ENCODE measurements at regions not wholly inside any gene's neighbourhood (a gene's known extent, or its start where the extent isn't known, plus 50 kb on each side); places are given as distances from the start of the nearest gene placed in this dataset.

GRCh38 chr11:45597097-45597496 is 68.3 kb downstream of the CHST1 start:
- DNase-seq: no peak

GRCh38 chr11:45596571-45596970 is 68.9 kb downstream of the CHST1 start:
- DNase-seq: no peak

- no peak for DNase-seq
Measured at GRCh38 chr11:45593992-45594391, 71.4 kb downstream of the CHST1 start.

DNA sequence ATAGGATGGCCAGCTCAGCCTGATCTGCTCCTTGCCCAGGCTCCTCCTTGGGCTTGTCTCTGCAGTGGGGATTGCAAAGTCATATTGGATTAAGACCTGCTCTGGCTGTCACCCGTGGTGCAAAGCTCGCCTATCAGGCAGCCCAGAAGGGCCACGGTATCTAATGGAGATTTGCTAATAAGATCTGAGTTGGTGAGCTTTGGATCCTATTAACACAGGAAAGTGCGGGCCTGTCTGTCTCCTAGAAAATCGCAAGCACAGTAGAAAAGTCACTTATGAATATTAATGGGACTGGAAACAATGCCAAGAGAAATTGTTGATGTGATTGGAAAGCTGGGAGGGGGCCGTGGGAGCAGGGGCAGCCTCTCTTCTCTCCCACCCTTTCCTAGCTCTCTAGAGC is 72.8 kb downstream of the CHST1 start:
- DNase-seq: no peak

GRCh38 chr11:45590743-45591142 is 74.7 kb downstream of the CHST1 start:
- no peak for DNase-seq

DNA sequence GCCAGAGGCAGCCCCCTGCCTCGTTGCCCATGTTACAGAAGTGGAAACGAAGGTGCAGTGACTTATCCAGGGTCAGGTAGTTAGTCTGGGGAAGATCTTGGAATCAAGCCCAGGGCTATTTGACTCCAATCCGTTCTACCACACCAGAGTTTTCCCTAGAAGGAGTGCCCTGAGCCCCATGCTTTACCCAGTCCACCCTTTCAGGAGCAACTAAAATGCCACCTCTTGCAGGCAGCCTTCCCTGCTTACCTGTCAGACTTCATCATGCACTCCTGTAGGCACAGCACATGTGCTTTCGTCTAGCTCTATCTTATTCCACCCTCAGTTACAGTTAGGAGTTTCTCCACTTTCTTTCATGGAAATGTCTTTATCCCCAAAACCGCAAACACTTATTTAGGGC is 80.2 kb downstream of the CHST1 start:
- no peak for DNase-seq

DNA sequence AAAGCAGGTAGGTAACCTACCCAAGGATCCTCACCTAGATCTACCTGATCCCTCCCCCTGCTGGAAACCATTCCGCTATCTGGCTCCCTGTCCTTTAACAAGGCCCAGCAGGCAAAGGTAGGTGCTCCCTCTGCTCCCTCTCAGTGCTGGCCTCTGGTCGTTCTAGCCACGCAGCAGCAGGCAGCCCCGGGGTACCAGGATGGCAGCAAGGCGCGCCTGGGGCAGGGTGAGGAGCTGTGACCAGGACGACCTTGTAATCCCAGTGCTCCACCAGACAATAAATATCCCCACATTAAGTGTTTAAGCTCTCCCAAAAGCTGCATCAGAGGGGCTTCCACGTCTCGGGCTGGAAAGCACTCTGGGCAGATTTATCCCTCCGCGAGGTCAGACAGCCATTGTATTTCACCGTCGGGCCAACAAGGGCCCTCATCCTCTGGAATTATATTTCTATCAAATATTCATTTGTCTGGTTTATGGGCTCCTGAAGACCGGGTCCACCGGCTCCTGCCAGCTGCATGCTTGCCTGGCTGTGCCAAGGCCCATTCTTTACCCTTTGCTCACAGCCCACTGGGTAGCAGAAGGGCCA is 81.3 kb downstream of the CHST1 start:
- no peak for DNase-seq

DNA sequence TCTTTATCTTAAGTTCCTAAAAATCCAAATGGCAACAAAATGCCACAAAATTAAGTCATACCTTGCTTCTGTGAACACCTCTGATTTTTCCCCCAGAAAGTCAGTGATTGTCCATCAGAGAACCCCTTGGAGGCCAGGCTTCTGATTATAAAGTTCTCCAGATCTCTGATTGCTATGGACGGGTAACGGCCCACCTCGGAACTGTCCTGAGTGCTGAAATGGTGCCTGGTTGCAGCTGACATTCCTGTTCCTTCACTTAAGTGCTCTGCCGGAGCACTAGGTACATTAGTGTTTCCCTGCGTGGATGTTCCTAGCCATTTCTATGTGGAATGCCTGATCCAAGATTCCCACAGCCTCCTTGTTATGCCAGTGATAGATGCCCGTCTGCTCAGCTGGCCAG is 85.0 kb downstream of the CHST1 start:
- no peak for DNase-seq

DNA sequence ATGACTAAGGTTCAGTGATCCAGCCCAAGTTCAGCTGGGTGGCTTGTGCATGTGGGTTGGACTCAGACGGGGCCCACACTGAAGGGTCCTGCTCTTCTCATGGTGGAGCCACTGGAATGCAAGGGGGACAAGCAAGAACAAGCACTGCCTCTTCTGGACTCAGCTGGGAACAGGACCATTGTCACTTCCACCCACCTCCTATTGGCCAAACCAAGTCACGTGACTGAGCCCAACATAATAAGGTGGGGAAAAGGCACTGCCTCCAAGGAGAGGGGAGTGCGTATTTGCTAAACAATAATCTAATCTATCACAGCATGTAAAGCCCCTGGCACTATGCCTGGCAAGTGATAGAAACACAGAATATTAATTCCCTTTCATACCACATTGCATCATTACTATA is 87.1 kb downstream of the CHST1 start:
- no peak for DNase-seq

- DNase-seq: no peak
Measured at GRCh38 chr11:45577752-45578151, 87.7 kb downstream of the CHST1 start.

GRCh38 chr11:45576461-45577215 is 88.8 kb downstream of the CHST1 start:
- no peak for DNase-seq

DNA sequence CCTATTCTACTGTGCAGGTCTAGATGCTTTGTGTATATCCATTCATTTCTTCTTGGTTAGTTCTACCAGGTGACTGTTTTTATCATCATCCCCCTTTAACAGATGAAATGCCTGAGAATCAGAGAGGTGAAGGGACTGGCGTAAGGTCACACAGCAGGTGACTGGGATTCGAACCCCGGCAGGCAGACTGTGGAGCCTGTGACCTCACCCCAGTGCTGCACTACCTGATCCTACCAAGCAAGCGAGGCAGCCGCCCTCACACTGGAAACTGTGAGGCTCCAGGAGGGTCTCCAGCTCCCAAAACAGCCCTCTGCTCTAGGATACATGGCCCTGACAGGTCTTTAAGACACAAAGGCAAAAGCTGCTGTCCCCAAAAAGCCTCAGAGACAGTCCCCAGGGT is 91.7 kb downstream of the CHST1 start:
- no peak for DNase-seq

DNA sequence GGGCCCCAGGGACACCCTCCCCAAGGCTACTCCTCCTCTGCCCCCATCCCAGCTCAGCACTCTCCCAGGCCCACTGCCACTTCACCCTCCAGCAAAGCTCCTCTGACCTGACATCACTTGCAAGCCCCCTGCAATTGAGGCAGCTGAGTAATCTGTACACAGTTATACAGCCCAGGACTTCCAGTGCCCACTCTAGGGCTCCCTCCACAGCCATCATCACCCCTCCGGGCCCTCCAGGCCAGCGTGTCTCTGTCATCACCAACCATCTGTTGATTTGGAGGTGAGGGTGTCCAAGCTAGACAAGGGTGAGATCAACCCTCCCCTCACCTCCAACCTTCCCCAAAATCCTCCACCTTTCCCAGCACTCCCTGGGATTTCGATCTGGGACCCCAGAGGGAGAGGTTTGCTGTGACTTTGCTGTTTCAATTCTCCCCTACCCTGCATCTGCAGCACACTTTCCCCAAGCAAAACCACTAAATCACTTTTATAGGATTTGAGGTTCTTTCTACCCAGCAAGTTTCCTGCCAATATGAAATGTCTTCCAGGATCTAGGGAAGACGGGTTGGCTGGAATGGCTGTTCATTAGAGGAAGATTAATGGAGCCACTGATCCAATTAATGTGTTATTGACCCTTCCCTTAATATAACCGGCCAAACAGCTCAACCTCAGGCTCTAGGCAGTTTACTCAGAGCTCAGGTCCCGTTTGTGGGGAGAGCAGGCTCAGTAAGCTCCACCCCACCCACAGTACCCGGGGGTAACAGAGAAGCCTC is 92.9 kb downstream of the CHST1 start:
- DNase-seq: no peak

DNA sequence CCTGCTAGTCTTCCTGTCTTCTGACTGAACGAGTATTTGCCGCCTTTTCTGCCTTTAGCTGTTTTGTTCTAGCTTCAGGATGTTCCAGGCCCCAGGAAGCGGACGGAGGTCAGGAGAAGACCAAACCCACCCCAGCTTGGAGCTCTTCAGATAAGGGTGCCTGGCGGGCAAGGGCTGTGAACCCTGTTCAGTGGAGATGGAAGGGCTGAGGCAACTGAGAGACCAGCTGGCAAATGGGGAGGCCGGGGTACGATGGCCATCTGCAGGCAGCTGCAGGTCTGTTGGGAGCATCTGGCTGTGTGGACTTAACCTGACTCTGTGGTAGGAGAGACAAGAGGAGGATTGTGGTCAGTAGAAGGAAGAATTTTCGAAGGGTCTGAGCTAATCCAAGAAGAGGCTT is 95.6 kb downstream of the CHST1 start:
- DNase-seq: no peak

DNA sequence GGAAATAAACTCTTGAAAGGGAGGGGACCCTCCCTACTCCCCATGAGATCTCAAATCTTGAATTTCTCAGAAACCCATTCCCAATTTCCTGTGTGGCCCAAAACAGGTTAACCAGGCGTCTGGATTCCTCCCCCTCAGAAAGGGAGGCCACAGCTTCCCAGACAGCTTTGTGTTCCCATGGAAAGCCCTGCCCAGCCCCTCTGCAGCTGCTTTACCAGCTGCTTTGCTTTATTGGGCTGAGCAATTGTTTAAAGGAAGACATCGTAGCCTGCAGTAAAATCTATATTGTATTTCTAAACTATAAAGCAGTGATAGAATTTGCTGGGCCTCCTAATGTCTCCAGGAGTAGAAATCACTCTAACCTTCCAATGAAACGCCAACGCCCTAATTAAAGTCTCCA is 97.4 kb downstream of the CHST1 start:
- no peak for DNase-seq

DNA sequence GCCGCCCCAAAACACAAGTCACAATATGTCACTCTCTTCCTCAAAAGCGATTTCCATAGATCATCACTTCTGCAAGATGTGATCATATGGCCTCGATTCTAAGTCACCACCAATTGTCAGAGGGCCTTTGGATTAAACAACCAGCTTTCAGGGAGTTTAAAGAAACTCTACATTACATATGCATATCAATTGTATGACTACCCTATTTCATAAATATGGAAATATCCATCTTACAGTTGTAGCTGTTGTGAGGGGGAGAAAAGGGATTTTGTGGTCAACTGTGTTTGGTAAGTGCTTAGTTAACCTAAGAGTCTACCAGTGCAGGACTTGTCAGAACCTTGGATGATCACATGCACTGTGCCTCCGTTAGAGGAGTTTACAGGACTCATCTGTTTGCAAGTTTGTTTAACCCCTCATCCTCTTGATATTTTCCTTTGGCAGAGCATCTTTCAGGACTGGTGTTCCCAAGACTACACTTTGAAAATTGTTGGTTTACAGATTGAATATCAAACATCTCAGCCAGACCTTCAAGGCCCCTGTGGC is 99.9 kb downstream of the CHST1 start:
- DNase-seq: no peak

DNA sequence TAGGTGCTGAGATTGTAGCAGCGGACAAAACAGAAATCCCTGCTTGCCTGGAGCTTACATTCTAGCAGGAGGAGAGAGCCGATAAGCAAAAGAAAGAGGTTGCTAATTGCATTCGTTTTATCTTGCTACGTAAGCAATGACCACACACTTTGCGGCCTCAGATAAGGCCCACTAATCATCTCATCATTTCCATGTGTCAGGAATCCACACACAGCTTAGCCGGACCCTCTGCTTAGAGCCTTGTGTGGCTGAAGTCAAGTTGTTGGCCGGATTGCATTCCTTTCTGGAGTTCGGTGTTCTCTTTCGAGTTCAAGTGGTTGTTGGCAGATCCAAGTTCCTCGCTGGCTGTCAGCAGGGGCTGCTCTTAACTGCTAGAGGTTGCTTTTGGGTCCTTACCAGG is 101.6 kb downstream of the CHST1 start:
- DNase-seq: no peak

DNA sequence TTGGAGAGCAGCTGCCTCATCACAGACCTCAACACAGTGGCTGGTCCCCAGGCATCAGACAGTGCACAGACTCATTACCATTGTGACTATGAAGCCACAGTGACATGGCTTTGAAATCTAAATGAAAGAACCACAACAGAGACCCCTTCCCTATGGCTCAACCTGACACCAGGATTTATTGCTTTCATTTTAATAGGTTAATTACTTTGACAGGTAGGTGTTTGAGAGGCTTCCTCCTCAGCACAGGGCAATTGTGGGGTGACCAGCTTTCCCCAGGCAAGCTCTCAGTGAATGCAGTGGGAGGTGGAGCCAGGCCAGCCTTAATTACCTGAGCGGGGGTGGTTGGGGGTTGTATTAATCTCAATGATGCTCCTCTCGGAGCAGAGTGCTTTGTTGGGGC is 102.3 kb downstream of the CHST1 start:
- no peak for DNase-seq

DNA sequence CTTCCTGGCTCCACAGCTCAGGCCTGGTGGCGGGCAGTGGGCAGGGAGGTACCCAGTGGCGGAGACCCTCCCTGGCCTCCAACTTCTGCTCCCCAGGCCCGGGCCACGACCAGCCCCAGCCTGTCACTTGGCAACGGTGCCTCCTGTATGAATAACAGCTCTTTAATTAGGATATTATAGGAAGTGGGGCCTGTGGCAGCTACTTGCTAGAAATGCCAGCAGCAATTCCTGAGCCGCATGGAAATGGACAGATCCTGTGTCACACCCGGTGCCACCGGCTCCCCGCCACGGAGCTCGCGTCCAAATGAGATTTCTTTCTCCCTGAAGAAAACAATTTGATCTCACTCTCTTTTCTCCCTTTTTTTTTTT is 104.5 kb downstream of the CHST1 start:
- DNase-seq: no peak

DNA sequence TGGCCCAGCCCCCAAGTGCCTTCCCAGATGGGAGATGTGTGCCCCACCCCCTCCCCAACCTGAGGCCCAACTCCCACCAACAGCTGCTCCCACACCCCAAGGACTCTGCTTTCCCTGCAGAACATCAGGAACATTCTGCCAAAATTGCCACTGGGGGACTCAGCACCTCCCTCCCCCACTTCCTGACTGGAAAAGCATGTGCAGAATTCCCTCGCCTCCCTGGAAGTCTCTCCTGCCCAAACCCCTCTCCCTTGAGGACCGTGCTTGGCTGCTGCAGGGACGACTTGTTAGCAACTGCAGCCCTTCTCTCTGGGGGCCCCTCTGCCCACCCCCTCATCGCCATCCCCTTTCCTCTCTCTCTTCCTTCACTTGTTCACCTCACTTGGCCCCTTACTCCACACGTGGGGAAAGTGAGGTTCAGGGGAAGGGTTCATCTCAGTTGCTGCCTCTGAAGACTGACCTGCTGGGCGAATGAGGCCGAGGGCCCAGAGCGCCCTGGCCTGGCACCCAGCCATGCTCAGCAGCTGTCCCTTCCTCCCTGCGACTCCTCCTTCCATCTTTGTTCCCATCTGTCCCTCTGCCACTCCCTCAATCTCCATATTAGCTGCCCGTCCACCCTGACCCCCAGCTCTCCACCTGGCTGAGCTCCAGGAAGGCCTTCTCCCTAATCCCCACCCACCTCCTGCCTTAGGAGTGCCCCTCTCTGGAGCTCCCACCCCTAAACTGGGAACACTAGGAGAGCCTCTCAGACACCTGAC is 105.1 kb downstream of the CHST1 start:
- no peak for DNase-seq

GRCh38 chr11:45556851-45557707 is 108.3 kb downstream of the CHST1 start:
- no peak for DNase-seq

Data from activated T-cell treated with anti-CD3 and anti-CD28 coated beads, Interleukin-2, amount 50 U/mL, for 1 hour (primary cell).